ENCODE measurements at regions not wholly inside any gene's neighbourhood (a gene's known extent, or its start where the extent isn't known, plus 50 kb on each side); places are given as distances from the start of the nearest gene placed in this dataset.
"Not testable (repeated sequence)": the region's sequence is repeated elsewhere in the genome, so short reads cannot be mapped to it uniquely, and the experiment has no call there.

- Mint-ChIP-seq H3K4me3 (no peak overlapping the region), H3K27me3 (ENCODE audit: low read depth) (no peaks in the 10 kb centered on the region), H3K36me3 (peaks cover 2% of the 10 kb centered on the region), H3K27ac (no peak overlapping the region), H3K9me3 (peaks cover 30% of the 10 kb centered on the region), H3K4me1 (no peaks in the 10 kb centered on the region)
- no peak for TF ChIP-seq CTCF (IDR thresholded peaks at IDR 0.05; ENCODE audit: unreplicated experiment)
- DNase-seq (ENCODE audit: low spot score in 2 of 2, unreplicated experiment in 2 of 2): no peak
These were observed 397.7 kb downstream of the TMEM38B start for GRCh38 chr9:106092083-106092482.

- Mint-ChIP-seq H3K27ac (no peak overlapping the region), H3K27me3 (ENCODE audit: low read depth) (no peaks in the 10 kb centered on the region), H3K4me1 (no peaks in the 10 kb centered on the region), H3K36me3 (no peaks in the 10 kb centered on the region), H3K4me3 (no peak overlapping the region), H3K9me3 (peaks cover 11% of the 10 kb centered on the region)
- DNase-seq (ENCODE audit: low spot score in 2 of 2, unreplicated experiment in 2 of 2): no peak
- TF ChIP-seq CTCF (IDR thresholded peaks at IDR 0.05; ENCODE audit: unreplicated experiment): no peak
These were observed 408.5 kb downstream of the TMEM38B start for GRCh38 chr9:106102821-106103220.

GRCh38 chr9:106104887-106105286 lies 410.5 kb downstream of the TMEM38B start:
- no peak for DNase-seq (ENCODE audit: low spot score in 2 of 2, unreplicated experiment in 2 of 2)
- Mint-ChIP-seq H3K27me3 (ENCODE audit: low read depth) (no peaks in the 10 kb centered on the region), H3K4me3 (no peak overlapping the region), H3K9me3 (peaks cover 18% of the 10 kb centered on the region), H3K36me3 (no peaks in the 10 kb centered on the region), H3K4me1 (no peaks in the 10 kb centered on the region), H3K27ac (no peak overlapping the region)
- no peak for TF ChIP-seq CTCF (IDR thresholded peaks at IDR 0.05; ENCODE audit: unreplicated experiment)

GRCh38 chr9:106106396-106106795 lies 412.1 kb downstream of the TMEM38B start:
- Mint-ChIP-seq H3K36me3 (no peaks in the 10 kb centered on the region), H3K27me3 (ENCODE audit: low read depth) (no peaks in the 10 kb centered on the region), H3K27ac (no peak overlapping the region), H3K4me3 (no peak overlapping the region), H3K4me1 (peaks cover 5% of the 10 kb centered on the region), H3K9me3 (peaks cover 18% of the 10 kb centered on the region)
- TF ChIP-seq CTCF (IDR thresholded peaks at IDR 0.05; ENCODE audit: unreplicated experiment): no peak
- no peak for DNase-seq (ENCODE audit: low spot score in 2 of 2, unreplicated experiment in 2 of 2)

GRCh38 chr9:106107716-106108115 lies 413.4 kb downstream of the TMEM38B start:
- Mint-ChIP-seq H3K27ac (no peak overlapping the region), H3K36me3 (no peaks in the 10 kb centered on the region), H3K4me3 (no peak overlapping the region), H3K4me1 (peaks cover 5% of the 10 kb centered on the region), H3K9me3 (peaks cover 18% of the 10 kb centered on the region), H3K27me3 (ENCODE audit: low read depth) (no peaks in the 10 kb centered on the region)
- TF ChIP-seq CTCF (IDR thresholded peaks at IDR 0.05; ENCODE audit: unreplicated experiment): no peak
- no peak for DNase-seq (ENCODE audit: low spot score in 2 of 2, unreplicated experiment in 2 of 2)

- not testable (repeated sequence) for H3K4me1 Mint-ChIP-seq; H3K27me3 Mint-ChIP-seq (ENCODE audit: low read depth); H3K27ac Mint-ChIP-seq; H3K4me3 Mint-ChIP-seq; DNase-seq (ENCODE audit: low spot score in 2 of 2, unreplicated experiment in 2 of 2); H3K36me3 Mint-ChIP-seq
- H3K9me3 Mint-ChIP-seq: peaks cover 18% of the 10 kb centered on the region
These were observed 415.4 kb downstream of the TMEM38B start for GRCh38 chr9:106109706-106110105.

All from mesothelial cell of epicardium (in vitro differentiated cells).